Gastrocnemius medialis (tissue), 4 donors: ENCODE measurements at regions not wholly inside any gene's neighbourhood (a gene's known extent, or its start where the extent isn't known, plus 50 kb on each side); places are given as distances from the start of the nearest gene placed in this dataset.

ENCODE experiments used
- CTCF ChIP-seq, 5 experiments: fragments of 450-650 bp in 3 of 5; fragments of 200-600 bp in 2 of 5; sonication (generic) in 2 of 5; IDR thresholded peaks in 4 of 5; conservative IDR thresholded peaks in 1 of 5; 1 replicate in 4 of 5; 2 replicates in 1 of 5; pipeline ENCODE4 v1.5.1; 2016 to 2019; ENCODE audit warnings: antibody characterized with exemption in 5 of 5, mild to moderate bottlenecking in 3 of 5, moderate library complexity in 3 of 5
- POLR2A ChIP-seq, 2 donors: fragments of 450-650 bp; IDR thresholded peaks; one replicate each; pipeline ENCODE4 v1.6.1; 2017; ENCODE audit warnings: antibody characterized with exemption in 2 of 2, mild to moderate bottlenecking in 2 of 2, moderate library complexity in 2 of 2

DNA sequence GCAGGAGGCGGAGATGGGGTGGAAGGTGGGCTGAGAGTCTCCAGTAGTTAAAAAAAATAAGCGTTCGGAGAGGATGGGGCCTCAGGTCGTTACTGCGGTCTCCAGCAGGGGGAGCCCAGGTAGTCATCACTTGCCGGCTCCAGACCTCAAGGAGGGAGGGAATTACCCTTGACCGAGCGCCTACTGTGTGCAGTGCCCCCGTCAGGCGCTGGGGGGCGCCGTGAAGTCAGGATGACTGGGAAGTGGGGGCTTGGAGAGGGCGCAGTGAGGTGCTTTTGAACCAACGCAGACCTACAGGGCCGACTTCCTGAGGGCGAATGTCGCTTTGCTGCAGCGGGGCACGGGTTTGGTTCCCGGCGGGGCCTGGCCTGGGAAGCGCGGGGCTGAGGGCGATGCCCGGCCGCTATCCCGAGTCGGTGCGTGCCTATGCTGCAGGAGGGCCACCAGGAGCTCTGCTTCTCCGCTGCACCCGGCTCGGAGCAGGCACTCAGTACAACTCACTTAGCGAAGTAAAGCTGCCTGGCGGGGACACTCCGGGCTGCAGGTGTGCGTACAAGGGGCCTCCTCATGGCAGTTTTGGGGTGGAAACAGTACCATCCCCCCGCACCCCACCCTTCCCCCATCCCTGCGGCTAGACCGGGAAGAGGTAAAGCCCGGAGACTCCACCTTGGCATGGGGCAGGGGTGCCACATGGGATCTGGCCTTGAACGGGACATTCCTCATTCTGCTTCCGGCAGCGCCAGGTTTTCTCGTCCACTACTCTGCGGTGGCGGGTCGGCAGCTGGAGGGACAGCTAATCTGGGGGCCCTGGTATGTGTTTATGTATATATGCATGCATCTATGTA lies 79.8 kb downstream of the RHCG start:
- TF ChIP-seq CTCF (IDR thresholded peaks at IDR 0.05 in 4 of 5, conservative IDR thresholded peaks at IDR 0.05 in 1 of 5), result peak; percentile 18 to 70 (median 55)
- no peak for TF ChIP-seq POLR2A (IDR thresholded peaks at IDR 0.05)
